Caco-2 (cell line): ENCODE measurements at regions not wholly inside any gene's neighbourhood (a gene's known extent, or its start where the extent isn't known, plus 50 kb on each side); places are given as distances from the start of the nearest gene placed in this dataset.

ENCODE experiments used
- BruUV-seq: library from RNA; stranded (reverse); fragments of 400-500 nt; replicated peaks from 2 replicates; lab custom pipeline; 2021; lab: Mats Ljungman, UMichigan
- CTCF ChIA-PET: fragments of 300-600 bp; sonication (Branson Sonifier 250); formaldehyde crosslinking; loops from one replicate; lab custom pipeline; 2022; ENCODE audit warnings: antibody characterized with exemption; lab: Charles Lee
- POLR2A ChIA-PET: fragments of 300-600 bp; sonication (Branson Sonifier 250); formaldehyde crosslinking; loops from one replicate; lab custom pipeline; 2022; ENCODE audit warnings: antibody characterized with exemption; lab: Charles Lee
- DNase-seq, 2 experiments: peaks; one replicate each; pipeline versions ENCODE4 v3.0.0 to v3.0.0-alpha.2; 2020 to 2022
- H3K27me3 ChIP-seq: replicated peaks from 2 replicates; pipeline ENCODE4 v1.6.0; 2011; ENCODE audit warnings: low read length; ENCODE audit not compliant: control insufficient read depth, insufficient read depth
- H3K36me3 ChIP-seq: 2 replicates; pipeline ENCODE4 v1.5.1; 2011; ENCODE audit warnings: low read length; ENCODE audit not compliant: control insufficient read depth, insufficient read depth
- H3K4me1 ChIP-seq: fragments of 250-450 bp; sonication (Bioruptor Pico); 2 replicates; pipeline ENCODE4 v1.5.1; 2020; ENCODE audit warnings: mild to moderate bottlenecking
- H3K4me3 ChIP-seq: 2 replicates; pipeline ENCODE4 v1.5.1; 2011; ENCODE audit warnings: low read depth, mild to moderate bottlenecking, control low read depth, low read length
- H3K9me3 ChIP-seq: fragments of 250-450 bp; sonication (Bioruptor Pico); 2 replicates; pipeline ENCODE4 v1.5.1; 2020; ENCODE audit warnings: mild to moderate bottlenecking, moderate library complexity
- H3K27ac Mint-ChIP-seq: one replicate; pipeline ENCODE4 v1.8.0; 2022; ENCODE audit warnings: mixed read lengths; ENCODE audit not compliant: unreplicated experiment
- H3K27me3 Mint-ChIP-seq: one replicate; pipeline ENCODE4 v1.8.0; 2022; ENCODE audit warnings: mixed read lengths; ENCODE audit not compliant: insufficient read depth, unreplicated experiment
- H3K36me3 Mint-ChIP-seq: one replicate; pipeline ENCODE4 v1.8.0; 2022; ENCODE audit warnings: mild to moderate bottlenecking, mixed read lengths; ENCODE audit not compliant: insufficient read depth, unreplicated experiment
- H3K4me1 Mint-ChIP-seq: one replicate; pipeline ENCODE4 v1.8.0; 2022; ENCODE audit warnings: low read depth, mixed read lengths; ENCODE audit not compliant: unreplicated experiment
- H3K4me3 Mint-ChIP-seq: one replicate; pipeline ENCODE4 v1.8.0; 2022; ENCODE audit warnings: mild to moderate bottlenecking, moderate library complexity, mixed read lengths; ENCODE audit not compliant: unreplicated experiment
- H3K9me3 Mint-ChIP-seq: one replicate; pipeline ENCODE4 v1.8.0; 2022; ENCODE audit warnings: mixed read lengths; ENCODE audit not compliant: unreplicated experiment
- CTCF ChIP-seq, 2 experiments: fragments of 200-600 bp in 1 of 2; IDR thresholded peaks; 1 replicate in 1 of 2; 2 replicates in 1 of 2; pipeline versions ENCODE4 v1.5.1 to v1.8.0; 2011 to 2022; ENCODE audit warnings: antibody characterized with exemption in 1 of 2, control low read depth in 1 of 2, inconsistent platforms in 1 of 2, low read depth in 1 of 2, low read length in 1 of 2, mild to moderate bottlenecking in 1 of 2, moderate library complexity in 1 of 2; ENCODE audit not compliant: insufficient read depth in 1 of 2, severe bottlenecking in 1 of 2, unreplicated experiment in 1 of 2
- intact Hi-C: fragments of 100-400 bp; cut with micrococcal nuclease; formaldehyde crosslinking; loops from one replicate; pipeline ENCODE4 v1.10.0; 2022; ENCODE audit not compliant: unreplicated experiment

GRCh38 chr12:126784328-126784921, 1482.5 kb upstream of the TMEM132C start:
- Mint-ChIP-seq H3K9me3 (no peaks in the 10 kb centered on the region), H3K36me3 (no peaks in the 10 kb centered on the region), H3K4me3 (no peak overlapping the region), H3K4me1 (no peaks in the 10 kb centered on the region), H3K27ac (no peak overlapping the region), H3K27me3 (peaks cover 4% of the 10 kb centered on the region)
- DNase-seq, result peak; percentile 48 to 57
- ChIA-PET CTCF (interaction anchor here (0.6 to 1.4 kb wide), 5 partner anchors 90 to 597 kb away, joined by 3 to 6 read pairs (median 3); no protein-coding TSS in a partner anchor), POLR2A (no interaction called here)
- Histone ChIP-seq H3K9me3 (no peaks in the 10 kb centered on the region), H3K36me3 (no peaks in the 10 kb centered on the region), H3K27me3 (no peaks in the 10 kb centered on the region), H3K4me3 (no peak overlapping the region), H3K4me1 (no peaks in the 10 kb centered on the region)
- intact Hi-C loops, result no loop called here
- peak; percentile 34 to 53 for TF ChIP-seq CTCF (IDR thresholded peaks at IDR 0.05; ENCODE audit: insufficient read depth in 1 of 2, low read depth in 1 of 2, low read length in 1 of 2, severe bottlenecking in 1 of 2, unreplicated experiment in 1 of 2)
- no TSS peak for BruUV-seq

- CTCF ChIA-PET, result no interaction called here
- no peaks in the 10 kb centered on the region for H3K9me3 ChIP-seq
- no TSS peak for BruUV-seq
Observed at GRCh38 chr12:126789963-126790362, 1477.0 kb upstream of the TMEM132C start.

GRCh38 chr12:126791122-126791521, 1475.8 kb upstream of the TMEM132C start:
- intact Hi-C loops, result loop anchor here (1.0 kb wide), 1 partner anchor 43 kb away; no protein-coding TSS in a partner anchor
- CTCF ChIA-PET, result no interaction called here
- H3K4me3 Mint-ChIP-seq, result no peak overlapping the region
- no TSS peak for BruUV-seq
- POLR2A ChIA-PET, result no interaction called here
- Histone ChIP-seq H3K4me1 (no peaks in the 10 kb centered on the region), H3K9me3 (no peaks in the 10 kb centered on the region), H3K27me3 (no peaks in the 10 kb centered on the region), H3K36me3 (no peaks in the 10 kb centered on the region), H3K4me3 (no peak overlapping the region)
- no peak for DNase-seq
- no peak overlapping the region for H3K27ac Mint-ChIP-seq
- TF ChIP-seq CTCF (IDR thresholded peaks at IDR 0.05; ENCODE audit: insufficient read depth in 1 of 2, low read depth in 1 of 2, low read length in 1 of 2, severe bottlenecking in 1 of 2, unreplicated experiment in 1 of 2), result no peak
- H3K27me3 Mint-ChIP-seq, result no peaks in the 10 kb centered on the region
- H3K4me1 Mint-ChIP-seq, result no peaks in the 10 kb centered on the region
- H3K9me3 Mint-ChIP-seq, result no peaks in the 10 kb centered on the region
- no peaks in the 10 kb centered on the region for H3K36me3 Mint-ChIP-seq

More at GRCh38 chr12:126789963-126790362, 1477.0 kb upstream of the TMEM132C start:
- H3K27ac Mint-ChIP-seq, result no peak overlapping the region
- H3K4me1 Mint-ChIP-seq, result no peaks in the 10 kb centered on the region
- H3K27me3 Mint-ChIP-seq, result no peaks in the 10 kb centered on the region
- H3K27me3 ChIP-seq, result no peaks in the 10 kb centered on the region
- no peak overlapping the region for H3K4me3 ChIP-seq
- DNase-seq, result no peak
- H3K4me3 Mint-ChIP-seq, result no peak overlapping the region
- intact Hi-C loops, result no loop called here
- no peaks in the 10 kb centered on the region for H3K36me3 ChIP-seq
- no peak for TF ChIP-seq CTCF (IDR thresholded peaks at IDR 0.05; ENCODE audit: insufficient read depth in 1 of 2, low read depth in 1 of 2, low read length in 1 of 2, severe bottlenecking in 1 of 2, unreplicated experiment in 1 of 2)
- H3K36me3 Mint-ChIP-seq, result no peaks in the 10 kb centered on the region
- no peaks in the 10 kb centered on the region for H3K4me1 ChIP-seq
- H3K9me3 Mint-ChIP-seq, result no peaks in the 10 kb centered on the region
- POLR2A ChIA-PET, result no interaction called here
